Stomach (tissue), 8 donors: ENCODE measurements at regions not wholly inside any gene's neighbourhood (a gene's known extent, or its start where the extent isn't known, plus 50 kb on each side); places are given as distances from the start of the nearest gene placed in this dataset.

ENCODE experiments used
- DNase-seq, 2 donors: peaks; one replicate each; pipeline versions ENCODE4 v3.0.0 to v3.0.0-alpha.2; 2013 to 2019
- H3K27ac ChIP-seq, 5 donors: fragments of 200-600 bp in 4 of 5; sonication (generic) in 4 of 5; one replicate each; pipeline ENCODE4 v1.5.1; 2013 to 2019; ENCODE audit warnings: mild to moderate bottlenecking in 1 of 5, moderate library complexity in 1 of 5
- H3K27me3 ChIP-seq, 3 donors: fragments of 200-600 bp; sonication (generic); one replicate each; pipeline ENCODE4 v1.5.1; 2017 to 2019; ENCODE audit warnings: mixed run types in 1 of 3
- H3K36me3 ChIP-seq, 4 donors: fragments of 200-600 bp; sonication (generic); 1 replicate in 3 of 4; 2 replicates in 1 of 4; pipeline ENCODE4 v1.5.1; 2016 to 2019
- H3K4me1 ChIP-seq, 4 donors: fragments of 200-600 bp; sonication (generic); one replicate each; pipeline ENCODE4 v1.5.1; 2016 to 2019
- H3K4me3 ChIP-seq, 4 donors: fragments of 200-600 bp; sonication (generic) in 3 of 4; one replicate each; pipeline ENCODE4 v1.5.1; 2016 to 2019; ENCODE audit warnings: mild to moderate bottlenecking in 1 of 4
- H3K9me3 ChIP-seq, 4 donors: fragments of 200-600 bp; sonication (generic); one replicate each; pipeline ENCODE4 v1.5.1; 2016 to 2019
- EP300 ChIP-seq: sonication (generic); formaldehyde crosslinking; IDR thresholded peaks from one replicate; pipeline ENCODE4 v1.6.1; 2017; ENCODE audit warnings: antibody characterized with exemption
- POLR2A ChIP-seq, 4 donors: fragments of 450-650 bp; IDR thresholded peaks; one replicate each; pipeline ENCODE4 v1.6.1; 2016; ENCODE audit warnings: antibody characterized with exemption in 4 of 4, control low read depth in 2 of 4, mild to moderate bottlenecking in 1 of 4, moderate library complexity in 1 of 4
- POLR2AphosphoS5 ChIP-seq, 3 donors: sonication (generic); formaldehyde crosslinking; IDR thresholded peaks; one replicate each; pipeline ENCODE4 v1.6.1; 2016; ENCODE audit warnings: antibody characterized with exemption in 3 of 3
- WGBS, 5 donors: extraction: QIAGEN DNeasy Blood & Tissue Kit in 3 of 5; methylation state at CpG; one replicate each; pipeline versions ENCODE4 v1.1.5 to v1.1.7; 2013 to 2018; 5-methylcytosine and 5-hydroxymethylcytosine counted together
- intact Hi-C: fragments of 100-400 bp; cut with DNase I; formaldehyde crosslinking; loops from one replicate; pipeline ENCODE4 v1.15.1; 2023; ENCODE audit warnings: low total_unique reads
- TF ChIP-seq, protein P1 (sequence below), 7 experiments: fragments of 450-650 bp in 4 of 7; fragments of 200-600 bp in 3 of 7; sonication (generic) in 3 of 7; IDR thresholded peaks; one replicate each; pipeline ENCODE4 v1.5.1; 2016 to 2019; ENCODE audit warnings: antibody characterized with exemption in 7 of 7, control low read depth in 2 of 7, mild to moderate bottlenecking in 1 of 7
- donor health status: healthy with polysubstance abuse.
- donor health status: Bipolar disorder and iron deficiency.
- donor health status: healthy.

DNA sequence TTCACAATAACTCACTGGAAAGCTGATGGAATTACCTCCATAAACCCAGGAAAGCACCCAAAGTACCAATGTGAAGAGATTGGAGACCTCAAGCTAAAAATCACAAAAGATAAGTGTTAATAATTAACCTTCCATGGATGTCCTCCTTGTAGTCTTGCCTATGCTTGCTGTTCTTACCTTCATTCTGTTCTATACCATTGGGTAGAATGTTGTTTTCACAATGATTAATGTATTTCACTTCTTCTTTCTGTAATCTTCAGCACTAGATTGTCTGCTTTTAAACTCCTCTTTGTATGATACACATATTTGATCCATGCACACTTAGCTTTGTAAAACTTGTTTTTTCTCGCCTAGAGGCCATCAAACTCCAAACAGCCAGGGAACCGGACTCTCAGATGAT lies 570.3 kb downstream of the RAPGEF2 start:
- no peak for DNase-seq
- TF ChIP-seq POLR2A (IDR thresholded peaks at IDR 0.05) (no peak), POLR2AphosphoS5 (IDR thresholded peaks at IDR 0.05) (no peak), EP300 (no peak)
- TF ChIP-seq, protein P1, sequence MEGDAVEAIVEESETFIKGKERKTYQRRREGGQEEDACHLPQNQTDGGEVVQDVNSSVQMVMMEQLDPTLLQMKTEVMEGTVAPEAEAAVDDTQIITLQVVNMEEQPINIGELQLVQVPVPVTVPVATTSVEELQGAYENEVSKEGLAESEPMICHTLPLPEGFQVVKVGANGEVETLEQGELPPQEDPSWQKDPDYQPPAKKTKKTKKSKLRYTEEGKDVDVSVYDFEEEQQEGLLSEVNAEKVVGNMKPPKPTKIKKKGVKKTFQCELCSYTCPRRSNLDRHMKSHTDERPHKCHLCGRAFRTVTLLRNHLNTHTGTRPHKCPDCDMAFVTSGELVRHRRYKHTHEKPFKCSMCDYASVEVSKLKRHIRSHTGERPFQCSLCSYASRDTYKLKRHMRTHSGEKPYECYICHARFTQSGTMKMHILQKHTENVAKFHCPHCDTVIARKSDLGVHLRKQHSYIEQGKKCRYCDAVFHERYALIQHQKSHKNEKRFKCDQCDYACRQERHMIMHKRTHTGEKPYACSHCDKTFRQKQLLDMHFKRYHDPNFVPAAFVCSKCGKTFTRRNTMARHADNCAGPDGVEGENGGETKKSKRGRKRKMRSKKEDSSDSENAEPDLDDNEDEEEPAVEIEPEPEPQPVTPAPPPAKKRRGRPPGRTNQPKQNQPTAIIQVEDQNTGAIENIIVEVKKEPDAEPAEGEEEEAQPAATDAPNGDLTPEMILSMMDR (IDR thresholded peaks at IDR 0.05): no peak
- Histone ChIP-seq H3K4me3 (no peak overlapping the region), H3K27ac (no peak overlapping the region), H3K27me3 (no peaks in the 10 kb centered on the region), H3K36me3 (no peaks in the 10 kb centered on the region), H3K9me3 (no peaks in the 10 kb centered on the region), H3K4me1 (no peaks in the 10 kb centered on the region)
- 31 to 90% (median 61%) methylated on average over 2 of the region's 2 CpGs for WGBS, 5 donors
- intact Hi-C loops: no loop called here

DNA sequence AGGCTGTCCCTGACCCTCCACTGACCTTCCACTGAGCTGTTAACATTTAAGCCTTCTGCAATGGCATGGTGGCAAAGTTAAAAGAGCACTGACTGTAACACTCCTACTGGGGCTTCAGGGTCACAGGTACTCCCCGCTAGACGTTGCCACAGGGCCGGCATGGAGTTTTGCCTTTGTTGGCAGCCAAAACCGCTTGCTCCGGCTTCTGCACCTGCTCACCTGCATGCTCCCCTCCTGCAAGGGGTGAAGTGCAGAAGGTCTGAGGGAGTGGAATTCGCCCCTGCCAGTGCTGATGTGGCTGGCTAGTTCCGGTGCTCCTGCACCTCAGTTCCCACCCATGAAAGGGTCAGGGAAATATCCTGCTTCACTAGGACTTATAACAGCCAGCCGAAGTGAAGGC lies 571.4 kb downstream of the RAPGEF2 start:
- no peak overlapping the region for H3K27ac ChIP-seq
- H3K4me3 ChIP-seq: no peak overlapping the region
- no peak for DNase-seq
- H3K36me3 ChIP-seq: no peaks in the 10 kb centered on the region
- H3K9me3 ChIP-seq: no peaks in the 10 kb centered on the region
- 81 to 89% (median 86%) methylated on average over 8 of the region's 8 CpGs for WGBS, 5 donors
- intact Hi-C loops: no loop called here
- no peak for TF ChIP-seq EP300
- no peak for TF ChIP-seq POLR2A (IDR thresholded peaks at IDR 0.05)
- TF ChIP-seq, protein P1 (IDR thresholded peaks at IDR 0.05): no peak
- TF ChIP-seq POLR2AphosphoS5 (IDR thresholded peaks at IDR 0.05): no peak
- H3K27me3 ChIP-seq: no peaks in the 10 kb centered on the region
- H3K4me1 ChIP-seq: no peaks in the 10 kb centered on the region

DNA sequence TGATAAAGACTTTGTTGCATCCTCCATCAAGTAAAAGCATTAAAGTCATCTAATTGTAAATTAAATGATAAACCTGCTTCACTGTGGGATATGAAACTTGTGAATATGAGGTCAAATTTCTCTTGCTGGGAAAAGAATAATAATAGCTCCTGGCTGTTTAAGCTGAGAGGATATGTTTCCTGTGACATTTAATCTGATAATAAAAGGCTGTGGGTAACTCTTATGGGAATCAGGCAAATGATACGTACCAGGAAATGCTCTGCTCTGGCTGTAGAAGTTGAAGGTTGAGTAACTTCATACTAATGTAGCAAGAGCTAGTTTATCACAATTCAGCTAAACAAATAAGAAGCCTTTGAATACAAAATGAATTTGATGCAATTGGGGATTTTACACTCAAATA lies 574.6 kb downstream of the RAPGEF2 start:
- no peaks in the 10 kb centered on the region for H3K27me3 ChIP-seq
- H3K4me1 ChIP-seq: no peaks in the 10 kb centered on the region
- no peak overlapping the region for H3K27ac ChIP-seq
- H3K36me3 ChIP-seq: no peaks in the 10 kb centered on the region
- 41 to 51% (median 49%) methylated on average over 1 of the region's 1 CpG for WGBS, 5 donors
- H3K9me3 ChIP-seq: no peaks in the 10 kb centered on the region
- no peak for DNase-seq
- no peak overlapping the region for H3K4me3 ChIP-seq
- intact Hi-C loops: no loop called here
- TF ChIP-seq POLR2AphosphoS5 (IDR thresholded peaks at IDR 0.05): no peak
- TF ChIP-seq EP300: no peak
- TF ChIP-seq, protein P1 (IDR thresholded peaks at IDR 0.05): no peak
- TF ChIP-seq POLR2A (IDR thresholded peaks at IDR 0.05): no peak

DNA sequence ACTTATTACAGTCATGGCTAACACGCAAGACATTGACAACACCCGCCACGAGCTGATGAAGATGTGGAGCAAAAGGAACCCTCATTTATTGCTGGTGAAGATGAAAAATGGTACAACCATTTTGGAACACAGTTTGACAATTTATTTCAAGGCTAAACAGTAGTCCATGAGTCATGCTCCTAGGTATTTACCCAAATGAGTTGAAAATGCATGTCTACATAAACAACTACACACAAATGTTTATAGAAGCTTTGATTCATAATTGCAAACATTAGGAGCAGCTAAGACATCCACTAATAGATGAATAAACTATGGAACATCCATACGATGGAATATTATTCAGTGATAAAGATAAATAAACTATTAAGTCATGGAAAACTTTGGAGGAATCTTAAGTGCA lies 580.1 kb downstream of the RAPGEF2 start:
- Histone ChIP-seq H3K27me3 (no peaks in the 10 kb centered on the region), H3K36me3 (no peaks in the 10 kb centered on the region), H3K4me3 (no peak overlapping the region), H3K27ac (no peak overlapping the region), H3K9me3 (no peaks in the 10 kb centered on the region), H3K4me1 (peaks cover 0 to 11% (median 0%) of the 10 kb centered on the region in 4 donors)
- intact Hi-C loops: no loop called here
- WGBS, 5 donors: 71 to 86% (median 81%) methylated on average over 4 of the region's 4 CpGs
- DNase-seq: no peak
- TF ChIP-seq POLR2A (IDR thresholded peaks at IDR 0.05): no peak
- TF ChIP-seq EP300: no peak
- TF ChIP-seq, protein P1 (IDR thresholded peaks at IDR 0.05): no peak
- TF ChIP-seq POLR2AphosphoS5 (IDR thresholded peaks at IDR 0.05): no peak
